ENCODE measurements at regions not wholly inside any gene's neighbourhood (a gene's known extent, or its start where the extent isn't known, plus 50 kb on each side); places are given as distances from the start of the nearest gene placed in this dataset.

DNA sequence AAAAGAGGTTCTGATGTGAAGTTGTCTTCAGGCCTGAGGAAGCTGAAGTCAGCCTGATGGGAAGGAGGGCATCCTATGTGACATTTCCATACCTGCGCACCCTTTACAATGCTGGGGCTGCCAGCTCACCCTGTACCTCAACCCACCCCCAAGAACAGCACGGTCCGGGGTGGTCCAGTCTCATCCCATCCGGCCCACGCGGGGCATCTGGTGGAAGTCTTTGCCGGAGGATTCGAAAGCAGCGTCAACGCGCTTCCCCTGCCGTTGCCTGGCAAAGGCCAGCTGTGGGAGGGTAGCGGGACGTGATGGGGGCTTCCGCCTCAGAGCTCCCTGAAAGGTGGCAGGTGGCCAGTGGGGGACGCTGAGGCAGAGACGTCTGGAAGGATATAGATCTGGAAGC lies 113.6 kb upstream of the ANKRD30BL start:
- TF ChIP-seq, protein P1, sequence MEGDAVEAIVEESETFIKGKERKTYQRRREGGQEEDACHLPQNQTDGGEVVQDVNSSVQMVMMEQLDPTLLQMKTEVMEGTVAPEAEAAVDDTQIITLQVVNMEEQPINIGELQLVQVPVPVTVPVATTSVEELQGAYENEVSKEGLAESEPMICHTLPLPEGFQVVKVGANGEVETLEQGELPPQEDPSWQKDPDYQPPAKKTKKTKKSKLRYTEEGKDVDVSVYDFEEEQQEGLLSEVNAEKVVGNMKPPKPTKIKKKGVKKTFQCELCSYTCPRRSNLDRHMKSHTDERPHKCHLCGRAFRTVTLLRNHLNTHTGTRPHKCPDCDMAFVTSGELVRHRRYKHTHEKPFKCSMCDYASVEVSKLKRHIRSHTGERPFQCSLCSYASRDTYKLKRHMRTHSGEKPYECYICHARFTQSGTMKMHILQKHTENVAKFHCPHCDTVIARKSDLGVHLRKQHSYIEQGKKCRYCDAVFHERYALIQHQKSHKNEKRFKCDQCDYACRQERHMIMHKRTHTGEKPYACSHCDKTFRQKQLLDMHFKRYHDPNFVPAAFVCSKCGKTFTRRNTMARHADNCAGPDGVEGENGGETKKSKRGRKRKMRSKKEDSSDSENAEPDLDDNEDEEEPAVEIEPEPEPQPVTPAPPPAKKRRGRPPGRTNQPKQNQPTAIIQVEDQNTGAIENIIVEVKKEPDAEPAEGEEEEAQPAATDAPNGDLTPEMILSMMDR (IDR thresholded peaks at IDR 0.05), result no peak
- TF ChIP-seq POLR2AphosphoS5 (IDR thresholded peaks at IDR 0.05), result no peak
- no peak for TF ChIP-seq EP300 (IDR thresholded peaks at IDR 0.05)
